ENCODE measurements at regions not wholly inside any gene's neighbourhood (a gene's known extent, or its start where the extent isn't known, plus 50 kb on each side); places are given as distances from the start of the nearest gene placed in this dataset.

DNA sequence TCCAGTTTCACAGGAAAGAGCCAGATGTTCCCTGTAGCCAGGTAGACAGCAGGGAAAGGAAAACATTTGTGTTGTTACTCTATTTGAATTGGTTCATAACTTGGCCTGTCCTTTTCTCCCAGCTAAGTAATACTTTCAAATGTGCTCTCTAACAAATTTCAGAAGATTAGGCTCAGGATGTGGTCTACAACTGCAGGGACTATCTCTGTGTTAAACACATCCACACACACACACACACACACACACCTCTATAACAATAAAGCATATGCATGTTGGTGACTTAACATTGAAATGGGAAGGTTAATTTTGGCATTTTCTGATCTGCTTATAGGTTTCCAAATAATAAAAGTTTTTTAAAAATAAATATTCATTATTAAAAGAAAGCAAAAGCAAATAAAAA is 316.0 kb upstream of the ARGLU1 start:
- intact Hi-C loops (cut with micrococcal nuclease) (no loop called here), dilution Hi-C loops (cut with MboI; ENCODE audit: extremely low pct_ligation_motif_present, low sequenced_read_pairs) (no loop called here)
- Histone ChIP-seq H3K9ac (replicated peaks; ENCODE audit: extremely low read depth, insufficient read depth, low read length) (no peak overlapping the region), H3K36me3 (ENCODE audit: control insufficient read depth in 2 of 2, extremely low read depth in 1 of 2, insufficient read depth in 2 of 2, low read length in 2 of 2) (no peaks in the 10 kb centered on the region), H3K27ac (ENCODE audit: insufficient read depth, low read depth, low read length) (no peak overlapping the region), H3K9me1 (replicated peaks; ENCODE audit: control insufficient read depth, extremely low read depth, insufficient read depth, low read length) (no peaks in the 10 kb centered on the region), H3K4me2 (ENCODE audit: insufficient read depth, low read length) (no peak overlapping the region), H3K4me1 (ENCODE audit: control insufficient read depth, extremely low read depth, insufficient read depth, low read length) (no peaks in the 10 kb centered on the region), H3K27me3 (ENCODE audit: control insufficient read depth in 2 of 2, insufficient read depth in 2 of 2, low read length in 2 of 2) (no peaks in the 10 kb centered on the region), H3K9me3 (replicated peaks; ENCODE audit: control insufficient read depth, insufficient read depth, low read length) (no peaks in the 10 kb centered on the region), H3K4me3 (replicated peaks in 1 of 3; ENCODE audit: insufficient read depth in 1 of 3, low read depth in 1 of 3, low read length in 3 of 3) (no peak overlapping the region), H2AFZ (ENCODE audit: low read depth, low read length) (no peak overlapping the region), H3K79me2 (ENCODE audit: control insufficient read depth, insufficient read depth, low read length) (no peaks in the 10 kb centered on the region), H4K20me1 (replicated peaks; ENCODE audit: control insufficient read depth, extremely low read depth, insufficient read depth, low read length) (no peaks in the 10 kb centered on the region)
- FAIRE-seq: no peak
- DNase-seq (ENCODE audit: low read depth, low spot score): no peak
- BruUV-seq (replicated peaks): no TSS peak
- TF ChIP-seq GATA2 (IDR thresholded peaks at IDR 0.05; ENCODE audit: insufficient read depth, insufficient read length, low read depth, low read length) (no peak), MYC (IDR thresholded peaks at IDR 0.05; ENCODE audit: low read depth, low read length) (no peak), POLR2AphosphoS5 (IDR thresholded peaks at IDR 0.05; ENCODE audit: insufficient read depth, low read depth, low read length) (no peak), MAX (IDR thresholded peaks at IDR 0.05; ENCODE audit: insufficient read depth, insufficient read length) (no peak), FOS (IDR thresholded peaks at IDR 0.05; ENCODE audit: borderline replicate concordance, insufficient read depth, low read length) (no peak), POLR2A (IDR thresholded peaks at IDR 0.05; ENCODE audit: low read depth, low read length) (no peak), EZH2 (IDR thresholded peaks at IDR 0.05; ENCODE audit: borderline replicate concordance, low read depth, low read length, severe bottlenecking) (no peak), JUN (IDR thresholded peaks at IDR 0.05; ENCODE audit: borderline replicate concordance, insufficient read depth, insufficient read length, low read depth) (no peak)
- TF ChIP-seq, protein P1, sequence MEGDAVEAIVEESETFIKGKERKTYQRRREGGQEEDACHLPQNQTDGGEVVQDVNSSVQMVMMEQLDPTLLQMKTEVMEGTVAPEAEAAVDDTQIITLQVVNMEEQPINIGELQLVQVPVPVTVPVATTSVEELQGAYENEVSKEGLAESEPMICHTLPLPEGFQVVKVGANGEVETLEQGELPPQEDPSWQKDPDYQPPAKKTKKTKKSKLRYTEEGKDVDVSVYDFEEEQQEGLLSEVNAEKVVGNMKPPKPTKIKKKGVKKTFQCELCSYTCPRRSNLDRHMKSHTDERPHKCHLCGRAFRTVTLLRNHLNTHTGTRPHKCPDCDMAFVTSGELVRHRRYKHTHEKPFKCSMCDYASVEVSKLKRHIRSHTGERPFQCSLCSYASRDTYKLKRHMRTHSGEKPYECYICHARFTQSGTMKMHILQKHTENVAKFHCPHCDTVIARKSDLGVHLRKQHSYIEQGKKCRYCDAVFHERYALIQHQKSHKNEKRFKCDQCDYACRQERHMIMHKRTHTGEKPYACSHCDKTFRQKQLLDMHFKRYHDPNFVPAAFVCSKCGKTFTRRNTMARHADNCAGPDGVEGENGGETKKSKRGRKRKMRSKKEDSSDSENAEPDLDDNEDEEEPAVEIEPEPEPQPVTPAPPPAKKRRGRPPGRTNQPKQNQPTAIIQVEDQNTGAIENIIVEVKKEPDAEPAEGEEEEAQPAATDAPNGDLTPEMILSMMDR (IDR thresholded peaks at IDR 0.05; ENCODE audit: extremely low read depth in 1 of 2, insufficient read depth in 1 of 2, low read depth in 1 of 2, low read length in 2 of 2): no peak
- CTCF ChIA-PET: no interaction called here
- POLR2A ChIA-PET: no interaction called here
